Hepatocyte (in vitro differentiated cells): ENCODE measurements at regions not wholly inside any gene's neighbourhood (a gene's known extent, or its start where the extent isn't known, plus 50 kb on each side); places are given as distances from the start of the nearest gene placed in this dataset.

Experiments
- DNase-seq: peaks from one replicate; pipeline ENCODE4 v3.0.0-alpha.2; 2016; ENCODE audit warnings: low spot score
- H2AFZ ChIP-seq: fragments of 200-600 bp; sonication (generic); 2 replicates; pipeline ENCODE4 v1.6.0; 2016; ENCODE audit warnings: antibody characterized with exemption, mild to moderate bottlenecking
- H3K27ac ChIP-seq: fragments of 200-600 bp; sonication (generic); 2 replicates; pipeline ENCODE4 v1.5.1; 2016; ENCODE audit warnings: mild to moderate bottlenecking
- H3K27me3 ChIP-seq: fragments of 200-600 bp; sonication (generic); 2 replicates; pipeline ENCODE4 v1.6.1; 2016
- H3K36me3 ChIP-seq: fragments of 200-600 bp; sonication (generic); replicated peaks from 2 replicates; pipeline ENCODE4 v1.5.1; 2016; ENCODE audit warnings: low read depth; ENCODE audit not compliant: insufficient read depth
- H3K4me1 ChIP-seq: fragments of 200-600 bp; sonication (generic); 2 replicates; pipeline ENCODE4 v1.5.1; 2016; ENCODE audit warnings: mild to moderate bottlenecking, moderate library complexity; ENCODE audit not compliant: insufficient read depth
- H3K4me2 ChIP-seq: fragments of 200-600 bp; sonication (generic); 2 replicates; pipeline ENCODE4 v1.6.0; 2016
- H3K4me3 ChIP-seq: fragments of 200-600 bp; sonication (generic); 2 replicates; pipeline ENCODE4 v1.5.1; 2016; ENCODE audit warnings: mild to moderate bottlenecking
- H3K79me2 ChIP-seq: fragments of 200-600 bp; sonication (generic); 2 replicates; pipeline ENCODE4 v1.6.0; 2017; ENCODE audit warnings: mild to moderate bottlenecking
- H3K9me2 ChIP-seq: fragments of 200-600 bp; sonication (generic); replicated peaks from 2 replicates; pipeline ENCODE4 v1.6.0; 2017; ENCODE audit warnings: mild to moderate bottlenecking; ENCODE audit not compliant: insufficient read depth
- H3K9me3 ChIP-seq: fragments of 200-600 bp; sonication (generic); 2 replicates; pipeline ENCODE4 v1.5.1; 2016; ENCODE audit warnings: low read depth, mild to moderate bottlenecking
- H4K20me1 ChIP-seq: fragments of 200-600 bp; sonication (generic); 2 replicates; pipeline ENCODE4 v1.6.0; 2016; ENCODE audit warnings: mild to moderate bottlenecking; ENCODE audit not compliant: insufficient read depth, poor library complexity, severe bottlenecking
- CTCF ChIP-seq: fragments of 200-600 bp; sonication (generic); IDR thresholded peaks from 2 replicates; pipeline ENCODE4 v1.5.1; 2016; ENCODE audit warnings: antibody characterized with exemption, mild to moderate bottlenecking; ENCODE audit not compliant: poor library complexity
- EZH2 ChIP-seq: fragments of 200-600 bp; sonication (generic); IDR thresholded peaks from 2 replicates; pipeline ENCODE4 v1.6.1; 2016; ENCODE audit warnings: antibody characterized with exemption, mild to moderate bottlenecking, borderline replicate concordance
- EZH2phosphoT487 ChIP-seq: fragments of 200-600 bp; sonication (generic); IDR thresholded peaks from one replicate; pipeline ENCODE4 v1.6.1; 2018; ENCODE audit warnings: antibody characterized with exemption, mild to moderate bottlenecking, low read depth, moderate library complexity; ENCODE audit not compliant: unreplicated experiment, severe bottlenecking
- WGBS: methylation state at CpG from one replicate; pipeline ENCODE4 v1.1.6; 2016; ENCODE audit warnings: low lambda C conversion rate; ENCODE audit errors: missing lambda C conversion rate; 5-methylcytosine and 5-hydroxymethylcytosine counted together

- no peak for TF ChIP-seq EZH2phosphoT487
- no peak for TF ChIP-seq EZH2
- TF ChIP-seq CTCF, result no peak
- no peaks in the 10 kb centered on the region for H3K9me2 ChIP-seq
- H4K20me1 ChIP-seq, result no peaks in the 10 kb centered on the region
- no peak overlapping the region for H2AFZ ChIP-seq
- H3K27me3 ChIP-seq, result no peaks in the 10 kb centered on the region
- no peaks in the 10 kb centered on the region for H3K4me1 ChIP-seq
- H3K9me3 ChIP-seq, result no peaks in the 10 kb centered on the region
- no peak for DNase-seq
- no peaks in the 10 kb centered on the region for H3K79me2 ChIP-seq
- no peak overlapping the region for H3K27ac ChIP-seq
- WGBS, result 97% methylated on average over 1 of the region's 1 CpG
- H3K4me2 ChIP-seq, result no peak overlapping the region
- H3K36me3 ChIP-seq, result no peaks in the 10 kb centered on the region
- no peak overlapping the region for H3K4me3 ChIP-seq
Measured at GRCh38 chr3:118402971-118403370, 631.7 kb downstream of the IGSF11 start.

GRCh38 chr3:118406562-118406961 is 628.1 kb downstream of the IGSF11 start:
- DNase-seq, result no peak
- H3K27ac ChIP-seq, result no peak overlapping the region
- no peaks in the 10 kb centered on the region for H3K4me1 ChIP-seq
- no peak overlapping the region for H3K4me3 ChIP-seq
- no peak for TF ChIP-seq EZH2
- TF ChIP-seq CTCF, result no peak
- TF ChIP-seq EZH2phosphoT487, result no peak
- no peaks in the 10 kb centered on the region for H4K20me1 ChIP-seq
- H3K4me2 ChIP-seq, result no peak overlapping the region
- no peaks in the 10 kb centered on the region for H3K9me2 ChIP-seq
- no peaks in the 10 kb centered on the region for H3K9me3 ChIP-seq
- H2AFZ ChIP-seq, result no peak overlapping the region
- H3K79me2 ChIP-seq, result no peaks in the 10 kb centered on the region
- no peaks in the 10 kb centered on the region for H3K36me3 ChIP-seq
- WGBS, result 100% methylated on average over 2 of the region's 2 CpGs
- H3K27me3 ChIP-seq, result no peaks in the 10 kb centered on the region

- Histone ChIP-seq H3K27ac (no peak overlapping the region), H3K27me3 (no peaks in the 10 kb centered on the region), H3K4me3 (no peak overlapping the region), H4K20me1 (no peaks in the 10 kb centered on the region), H3K36me3 (no peaks in the 10 kb centered on the region), H3K4me2 (no peak overlapping the region), H3K79me2 (no peaks in the 10 kb centered on the region), H3K4me1 (no peaks in the 10 kb centered on the region), H3K9me3 (no peaks in the 10 kb centered on the region), H2AFZ (no peak overlapping the region), H3K9me2 (no peaks in the 10 kb centered on the region)
- no peak for DNase-seq
- TF ChIP-seq CTCF (no peak), EZH2phosphoT487 (no peak), EZH2 (no peak)
Measured at GRCh38 chr3:118408431-118408830, 626.2 kb downstream of the IGSF11 start.

GRCh38 chr3:118412503-118412902 is 622.1 kb downstream of the IGSF11 start:
- Histone ChIP-seq H3K4me3 (no peak overlapping the region), H3K27ac (no peak overlapping the region), H3K9me3 (no peaks in the 10 kb centered on the region), H2AFZ (no peak overlapping the region), H3K27me3 (no peaks in the 10 kb centered on the region), H3K4me1 (no peaks in the 10 kb centered on the region), H3K79me2 (no peaks in the 10 kb centered on the region), H3K36me3 (no peaks in the 10 kb centered on the region), H3K4me2 (no peak overlapping the region), H3K9me2 (no peaks in the 10 kb centered on the region), H4K20me1 (no peaks in the 10 kb centered on the region)
- no peak for DNase-seq
- no peak for TF ChIP-seq EZH2
- TF ChIP-seq CTCF, result no peak
- TF ChIP-seq EZH2phosphoT487, result no peak
- 100% methylated on average over 1 of the region's 1 CpG for WGBS
